ENCODE measurements at regions not wholly inside any gene's neighbourhood (a gene's known extent, or its start where the extent isn't known, plus 50 kb on each side); places are given as distances from the start of the nearest gene placed in this dataset.

GRCh38 chr12:58393152-58393551 is 451.8 kb downstream of the ATP23 start:
- Histone ChIP-seq H3K27me3 (ENCODE audit: insufficient read depth, low read length) (no peaks in the 10 kb centered on the region), H3K27ac (ENCODE audit: low read depth, low read length, poor library complexity, severe bottlenecking) (no peak overlapping the region), H3K9me2 (ENCODE audit: low read depth, low read length) (no peaks in the 10 kb centered on the region; the same call in 1 of the 2 replicates), H3K9ac (ENCODE audit: low read length) (no peak overlapping the region), H3K36me3 (ENCODE audit: insufficient read depth, low read length) (no peaks in the 10 kb centered on the region), H2AFZ (ENCODE audit: low read length) (no peak overlapping the region), H4K20me1 (ENCODE audit: insufficient read depth, low read length) (no peaks in the 10 kb centered on the region), H3K4me3 (ENCODE audit: low read depth, low read length, poor library complexity, severe bottlenecking) (no peak overlapping the region), H3K79me2 (ENCODE audit: insufficient read depth, low read length) (no peaks in the 10 kb centered on the region), H3K9me3 (ENCODE audit: low read length) (no peaks in the 10 kb centered on the region), H3F3A (ENCODE audit: insufficient read depth, low read length) (no peaks in the 10 kb centered on the region), H3K4me1 (ENCODE audit: insufficient read depth, low read length, severe bottlenecking) (no peaks in the 10 kb centered on the region), H3K4me2 (ENCODE audit: low read length) (no peak overlapping the region)
- TF ChIP-seq EZH2 (IDR thresholded peaks at IDR 0.05; ENCODE audit: borderline replicate concordance, low read length) (no peak), CTCF (IDR thresholded peaks at IDR 0.05; ENCODE audit: low read length) (no peak)

- Histone ChIP-seq H3K4me2 (ENCODE audit: low read length) (no peak overlapping the region), H3K4me1 (ENCODE audit: insufficient read depth, low read length, severe bottlenecking) (no peaks in the 10 kb centered on the region), H3K79me2 (ENCODE audit: insufficient read depth, low read length) (no peaks in the 10 kb centered on the region), H3K9ac (ENCODE audit: low read length) (no peak overlapping the region), H3F3A (ENCODE audit: insufficient read depth, low read length) (no peaks in the 10 kb centered on the region), H3K4me3 (ENCODE audit: low read depth, low read length, poor library complexity, severe bottlenecking) (no peak overlapping the region), H4K20me1 (ENCODE audit: insufficient read depth, low read length) (no peaks in the 10 kb centered on the region), H3K36me3 (ENCODE audit: insufficient read depth, low read length) (no peaks in the 10 kb centered on the region), H3K9me2 (ENCODE audit: low read depth, low read length) (no peaks in the 10 kb centered on the region; the same call in 1 of the 2 replicates), H3K9me3 (ENCODE audit: low read length) (no peaks in the 10 kb centered on the region), H2AFZ (ENCODE audit: low read length) (no peak overlapping the region), H3K27ac (ENCODE audit: low read depth, low read length, poor library complexity, severe bottlenecking) (no peak overlapping the region), H3K27me3 (ENCODE audit: insufficient read depth, low read length) (no peaks in the 10 kb centered on the region)
- TF ChIP-seq CTCF (IDR thresholded peaks at IDR 0.05; ENCODE audit: low read length) = no peak
- TF ChIP-seq EZH2 (IDR thresholded peaks at IDR 0.05; ENCODE audit: borderline replicate concordance, low read length) = no peak
These were observed 453.7 kb downstream of the ATP23 start for GRCh38 chr12:58395056-58395455.

- Histone ChIP-seq H4K20me1 (ENCODE audit: insufficient read depth, low read length) (no peaks in the 10 kb centered on the region), H2AFZ (ENCODE audit: low read length) (no peak overlapping the region), H3F3A (ENCODE audit: insufficient read depth, low read length) (no peaks in the 10 kb centered on the region), H3K4me1 (ENCODE audit: insufficient read depth, low read length, severe bottlenecking) (no peaks in the 10 kb centered on the region), H3K79me2 (ENCODE audit: insufficient read depth, low read length) (no peaks in the 10 kb centered on the region), H3K4me3 (ENCODE audit: low read depth, low read length, poor library complexity, severe bottlenecking) (no peak overlapping the region), H3K36me3 (ENCODE audit: insufficient read depth, low read length) (no peaks in the 10 kb centered on the region), H3K9me2 (ENCODE audit: low read depth, low read length) (no peaks in the 10 kb centered on the region; the same call in 1 of the 2 replicates), H3K27me3 (ENCODE audit: insufficient read depth, low read length) (no peaks in the 10 kb centered on the region), H3K9me3 (ENCODE audit: low read length) (no peaks in the 10 kb centered on the region), H3K9ac (ENCODE audit: low read length) (no peak overlapping the region), H3K27ac (ENCODE audit: low read depth, low read length, poor library complexity, severe bottlenecking) (no peak overlapping the region), H3K4me2 (ENCODE audit: low read length) (no peak overlapping the region)
- no peak for TF ChIP-seq CTCF (IDR thresholded peaks at IDR 0.05; ENCODE audit: low read length)
- no peak for TF ChIP-seq EZH2 (IDR thresholded peaks at IDR 0.05; ENCODE audit: borderline replicate concordance, low read length)
These were observed 454.1 kb downstream of the ATP23 start for GRCh38 chr12:58395470-58395869.
